Esophagus squamous epithelium (tissue), 5 donors: ENCODE measurements at regions not wholly inside any gene's neighbourhood (a gene's known extent, or its start where the extent isn't known, plus 50 kb on each side); places are given as distances from the start of the nearest gene placed in this dataset.

Experiments
- DNase-seq: peaks from one replicate; lab custom pipeline; 2025; lab: John Stamatoyannopoulos, UW
- H3K27ac ChIP-seq, 4 donors: fragments of 200-600 bp; sonication (generic); one replicate each; pipeline ENCODE4 v1.5.1; 2016 to 2019; ENCODE audit warnings: mild to moderate bottlenecking in 1 of 4
- H3K27me3 ChIP-seq, 4 donors: fragments of 200-600 bp; sonication (generic); 1 replicate in 3 of 4; 2 replicates in 1 of 4; pipeline versions ENCODE4 v1.5.1 to v1.6.0; 2017 to 2021; ENCODE audit warnings: antibody characterized with exemption in 1 of 4
- H3K36me3 ChIP-seq, 3 donors: fragments of 200-600 bp; sonication (generic); one replicate each; pipeline ENCODE4 v1.5.1; 2016 to 2019
- H3K4me1 ChIP-seq, 3 donors: fragments of 200-600 bp; sonication (generic); one replicate each; pipeline ENCODE4 v1.5.1; 2017 to 2019
- H3K4me3 ChIP-seq, 4 donors: fragments of 200-600 bp; sonication (generic); 1 replicate in 3 of 4; 2 replicates in 1 of 4; pipeline ENCODE4 v1.5.1; 2016 to 2019; ENCODE audit warnings: mild to moderate bottlenecking in 2 of 4, moderate library complexity in 1 of 4
- H3K9me3 ChIP-seq, 3 donors: fragments of 200-600 bp; sonication (generic); one replicate each; pipeline ENCODE4 v1.5.1; 2016 to 2019
- POLR2A ChIP-seq, 4 donors: fragments of 450-650 bp; IDR thresholded peaks; one replicate each; pipeline ENCODE4 v1.6.1; 2017; ENCODE audit warnings: antibody characterized with exemption in 4 of 4, mild to moderate bottlenecking in 4 of 4, moderate library complexity in 3 of 4
- WGBS, 2 donors: methylation state at CpG; one replicate each; pipeline ENCODE4 v1.1.5; 2018; 5-methylcytosine and 5-hydroxymethylcytosine counted together
- intact Hi-C: fragments of 100-400 bp; cut with DNase I; formaldehyde crosslinking; loops from one replicate; pipeline ENCODE4 v1.15.0; 2022
- TF ChIP-seq, protein P1 (sequence below), 6 experiments: fragments of 450-650 bp in 4 of 6; fragments of 200-600 bp in 2 of 6; sonication (generic) in 2 of 6; IDR thresholded peaks; one replicate each; pipeline ENCODE4 v1.5.1; 2016 to 2019; ENCODE audit warnings: antibody characterized with exemption in 6 of 6, mild to moderate bottlenecking in 4 of 6, moderate library complexity in 4 of 6
- donor health status: DM: yes; HTN: yes; CAD: no.

DNA sequence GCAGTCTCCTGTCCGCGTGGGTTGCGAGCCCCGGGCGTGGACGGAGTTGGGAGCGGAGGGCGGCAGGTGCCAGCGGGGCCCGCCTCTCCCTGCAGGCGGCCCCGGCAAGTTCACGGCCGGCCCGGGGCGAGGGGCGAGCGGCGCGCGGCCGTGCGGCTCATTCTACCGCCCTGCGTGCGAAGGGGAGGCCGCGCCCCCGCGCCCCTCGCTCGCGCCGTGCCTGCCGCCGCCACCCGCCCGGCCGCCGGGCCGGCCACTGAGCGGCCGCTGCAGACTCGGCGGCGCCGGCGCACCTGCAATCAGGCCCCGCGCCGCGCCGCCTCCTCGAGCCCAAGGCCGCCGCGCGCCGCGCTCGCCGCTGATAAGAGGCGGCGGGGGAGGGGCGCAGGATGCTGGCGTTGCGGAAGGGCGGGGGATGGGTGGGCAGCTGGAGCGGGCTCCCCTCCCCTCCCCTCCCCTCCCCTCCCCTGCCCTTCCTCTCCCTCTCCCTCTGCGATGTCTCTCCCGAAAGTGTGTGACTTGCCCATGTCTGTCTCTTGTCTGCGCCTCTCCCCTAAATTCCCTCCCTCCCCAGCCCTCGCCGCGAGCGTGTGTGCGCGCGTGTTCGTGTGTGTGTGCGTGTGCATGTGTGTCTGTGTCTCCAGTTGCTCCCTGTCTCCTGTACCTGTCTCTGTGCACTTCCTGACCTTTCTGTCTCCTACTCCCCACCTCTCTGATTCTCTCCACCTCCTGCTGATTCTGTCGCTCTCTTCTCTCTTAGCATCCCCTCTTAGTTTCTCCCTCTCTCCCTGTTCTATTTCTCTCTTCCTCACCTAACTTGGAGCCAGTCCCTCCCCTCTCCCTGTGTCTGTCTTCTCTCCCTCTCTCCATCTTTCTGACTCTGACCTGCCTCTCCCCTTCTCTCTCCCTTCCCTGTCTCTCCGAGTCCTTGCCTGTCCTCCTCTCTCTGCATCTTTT, 768.1 kb upstream of the TBX3 start:
- 13 to 17% methylated on average over 16 to 18 of the region's 83 CpGs for WGBS, 2 donors
- no peaks in the 10 kb centered on the region for H3K9me3 ChIP-seq
- no peak for TF ChIP-seq POLR2A (IDR thresholded peaks at IDR 0.05)
- TF ChIP-seq, protein P1, sequence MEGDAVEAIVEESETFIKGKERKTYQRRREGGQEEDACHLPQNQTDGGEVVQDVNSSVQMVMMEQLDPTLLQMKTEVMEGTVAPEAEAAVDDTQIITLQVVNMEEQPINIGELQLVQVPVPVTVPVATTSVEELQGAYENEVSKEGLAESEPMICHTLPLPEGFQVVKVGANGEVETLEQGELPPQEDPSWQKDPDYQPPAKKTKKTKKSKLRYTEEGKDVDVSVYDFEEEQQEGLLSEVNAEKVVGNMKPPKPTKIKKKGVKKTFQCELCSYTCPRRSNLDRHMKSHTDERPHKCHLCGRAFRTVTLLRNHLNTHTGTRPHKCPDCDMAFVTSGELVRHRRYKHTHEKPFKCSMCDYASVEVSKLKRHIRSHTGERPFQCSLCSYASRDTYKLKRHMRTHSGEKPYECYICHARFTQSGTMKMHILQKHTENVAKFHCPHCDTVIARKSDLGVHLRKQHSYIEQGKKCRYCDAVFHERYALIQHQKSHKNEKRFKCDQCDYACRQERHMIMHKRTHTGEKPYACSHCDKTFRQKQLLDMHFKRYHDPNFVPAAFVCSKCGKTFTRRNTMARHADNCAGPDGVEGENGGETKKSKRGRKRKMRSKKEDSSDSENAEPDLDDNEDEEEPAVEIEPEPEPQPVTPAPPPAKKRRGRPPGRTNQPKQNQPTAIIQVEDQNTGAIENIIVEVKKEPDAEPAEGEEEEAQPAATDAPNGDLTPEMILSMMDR (IDR thresholded peaks at IDR 0.05): no peak
- no peak for DNase-seq
- no peaks in the 10 kb centered on the region for H3K36me3 ChIP-seq
- peaks cover 0 to 12% (median 0%) of the 10 kb centered on the region in 3 donors for H3K4me1 ChIP-seq
- intact Hi-C loops: no loop called here
- peak overlapping the region in 3 of 4 donors; percentile 10 to 59 (median 39) for H3K4me3 ChIP-seq
- H3K27me3 ChIP-seq: peaks cover 0 to 37% (median 0%) of the 10 kb centered on the region in 4 donors
- no peak overlapping the region for H3K27ac ChIP-seq

DNA sequence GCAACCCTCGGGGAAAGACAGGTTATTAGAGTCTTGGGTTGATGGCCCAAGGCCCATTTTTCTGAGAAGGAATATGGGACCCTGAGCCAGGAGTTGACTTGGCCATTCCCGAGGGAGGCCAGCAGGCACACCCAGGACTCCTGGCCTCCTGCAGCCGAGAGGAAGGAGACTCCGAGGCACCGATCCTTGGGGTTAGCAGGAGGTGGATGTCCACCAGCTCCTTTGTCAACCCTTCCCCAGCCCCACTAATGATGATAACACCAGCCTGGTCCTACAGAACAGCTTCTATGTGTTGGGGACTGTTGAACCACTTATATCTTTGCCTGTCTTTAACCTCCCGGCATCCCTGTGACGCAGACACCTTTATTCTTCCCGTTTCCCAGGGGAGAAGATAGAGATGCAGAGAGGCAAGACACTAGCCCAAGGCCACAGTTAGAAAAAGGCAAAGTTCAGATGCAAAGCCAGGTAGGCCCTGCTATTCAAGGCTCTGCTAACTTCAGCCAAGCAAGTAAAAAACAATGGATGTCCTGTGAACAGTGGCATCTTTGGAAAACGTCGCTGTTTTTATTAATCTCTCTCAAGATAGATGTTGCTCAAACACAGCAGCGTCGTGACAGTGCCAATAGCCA, 767.3 kb upstream of the TBX3 start:
- 53 to 68% methylated on average over 10 of the region's 12 CpGs for WGBS, 2 donors
- H3K4me3 ChIP-seq: peak overlapping the region in 2 of 4 donors; percentile 39 to 59
- no peak for DNase-seq
- peaks cover 0 to 37% (median 0%) of the 10 kb centered on the region in 4 donors for H3K27me3 ChIP-seq
- intact Hi-C loops: no loop called here
- H3K4me1 ChIP-seq: peaks cover 0 to 12% (median 0%) of the 10 kb centered on the region in 3 donors
- TF ChIP-seq, protein P1 (IDR thresholded peaks at IDR 0.05): no peak
- H3K36me3 ChIP-seq: no peaks in the 10 kb centered on the region
- no peak overlapping the region for H3K27ac ChIP-seq
- H3K9me3 ChIP-seq: no peaks in the 10 kb centered on the region

DNA sequence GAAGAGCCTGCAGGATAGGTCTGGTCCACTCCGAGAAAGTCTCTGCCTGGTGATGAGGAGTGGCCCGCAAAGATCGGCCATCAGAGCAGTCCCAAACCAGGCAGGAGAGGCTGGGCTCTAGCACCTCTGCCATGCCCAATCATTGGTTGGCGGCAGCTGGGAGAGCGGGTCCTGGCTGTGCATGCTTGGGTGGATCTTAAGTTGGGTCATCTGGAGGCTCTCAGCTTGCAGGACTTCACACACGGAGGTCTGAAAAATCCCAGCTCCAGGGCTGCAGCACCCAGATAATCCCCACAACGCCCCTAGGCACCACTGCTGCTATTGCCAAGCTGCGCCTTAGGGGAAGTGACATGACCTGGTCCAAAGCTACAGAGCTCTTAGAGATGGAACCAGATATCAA, 766.7 kb upstream of the TBX3 start:
- no peaks in the 10 kb centered on the region for H3K36me3 ChIP-seq
- H3K27ac ChIP-seq: no peak overlapping the region
- peaks cover 0 to 12% (median 0%) of the 10 kb centered on the region in 3 donors for H3K4me1 ChIP-seq
- intact Hi-C loops: no loop called here
- TF ChIP-seq, protein P1 (IDR thresholded peaks at IDR 0.05): no peak
- 79 to 100% methylated on average over 2 to 4 of the region's 8 CpGs for WGBS, 2 donors
- DNase-seq: no peak
- no peak overlapping the region for H3K4me3 ChIP-seq
- H3K27me3 ChIP-seq: peaks cover 0 to 37% (median 0%) of the 10 kb centered on the region in 4 donors
- no peaks in the 10 kb centered on the region for H3K9me3 ChIP-seq

DNA sequence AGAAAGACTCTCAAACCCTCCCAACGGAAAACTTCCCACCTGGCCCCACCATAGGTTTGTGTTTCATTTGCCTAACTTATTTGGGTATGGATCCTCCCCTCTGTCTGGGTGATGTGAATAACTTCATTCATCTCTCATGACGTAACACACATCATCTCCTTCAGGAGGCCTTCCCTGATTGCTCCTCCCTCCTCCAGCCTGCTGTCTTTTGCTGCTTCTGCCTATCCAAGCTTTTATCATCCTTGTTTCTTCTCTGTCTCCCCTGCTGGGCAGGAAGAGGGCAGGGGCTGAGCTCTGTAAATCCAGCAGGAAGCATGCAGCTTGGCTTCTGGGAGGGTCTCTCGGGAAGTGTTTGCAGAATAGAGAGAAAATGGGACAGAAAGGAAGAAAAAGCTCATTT, 766.0 kb upstream of the TBX3 start:
- 90 to 93% methylated on average over 3 of the region's 3 CpGs for WGBS, 2 donors
- no peak overlapping the region for H3K27ac ChIP-seq
- TF ChIP-seq POLR2A (IDR thresholded peaks at IDR 0.05): no peak
- TF ChIP-seq, protein P1 (IDR thresholded peaks at IDR 0.05): no peak
- no peaks in the 10 kb centered on the region for H3K36me3 ChIP-seq
- peaks cover 0 to 12% (median 0%) of the 10 kb centered on the region in 3 donors for H3K4me1 ChIP-seq
- peaks cover 0 to 37% (median 0%) of the 10 kb centered on the region in 4 donors for H3K27me3 ChIP-seq
- DNase-seq: no peak
- no peak overlapping the region for H3K4me3 ChIP-seq
- H3K9me3 ChIP-seq: no peaks in the 10 kb centered on the region
- intact Hi-C loops: no loop called here

DNA sequence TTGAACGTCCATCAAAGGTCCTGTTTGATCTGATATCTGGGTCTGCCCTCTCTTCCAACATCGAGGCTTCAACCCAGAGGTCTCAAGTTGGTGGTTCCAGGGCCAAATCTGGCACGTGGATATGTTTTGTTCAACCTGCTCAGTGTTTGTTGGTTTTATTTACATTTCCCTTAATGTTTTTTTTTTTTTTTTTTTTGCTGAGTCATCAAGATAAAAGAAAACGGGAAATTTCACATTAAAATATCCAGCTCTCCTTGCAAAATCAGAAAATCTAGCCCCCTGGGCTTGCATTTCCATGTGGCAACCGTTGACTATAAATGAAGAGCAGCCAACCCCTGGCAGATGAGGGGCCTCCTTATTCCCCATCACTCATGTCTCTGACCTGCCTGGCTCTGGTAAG, 765.6 kb upstream of the TBX3 start:
- 66 to 86% methylated on average over 5 of the region's 5 CpGs for WGBS, 2 donors
- Histone ChIP-seq H3K4me1 (peaks cover 0 to 12% (median 0%) of the 10 kb centered on the region in 3 donors), H3K27ac (no peak overlapping the region), H3K36me3 (no peaks in the 10 kb centered on the region), H3K9me3 (no peaks in the 10 kb centered on the region), H3K4me3 (no peak overlapping the region), H3K27me3 (peaks cover 0 to 37% (median 0%) of the 10 kb centered on the region in 4 donors)
- TF ChIP-seq, protein P1 (IDR thresholded peaks at IDR 0.05): no peak
- no peak for TF ChIP-seq POLR2A (IDR thresholded peaks at IDR 0.05)
- DNase-seq: no peak
- intact Hi-C loops: no loop called here
